ENCODE measurements at regions not wholly inside any gene's neighbourhood (a gene's known extent, or its start where the extent isn't known, plus 50 kb on each side); places are given as distances from the start of the nearest gene placed in this dataset.
A peak's percentile ranks its signal among the peaks of the same experiment; 100 is the strongest.

- Mint-ChIP-seq H3K9me3 (peaks cover 15% of the 10 kb centered on the region), H3K27ac (no peak overlapping the region)
- ATAC-seq = no peak
These were observed 198.7 kb upstream of the MAP3K1 start for GRCh38 chr5:56616454-56617160.

GRCh38 chr5:56615361-56616153 lies 199.8 kb upstream of the MAP3K1 start:
- Mint-ChIP-seq H3K27ac (no peak overlapping the region), H3K4me3 (no peak overlapping the region), H3K4me1 (peaks cover 51% of the 10 kb centered on the region), H3K27me3 (no peaks in the 10 kb centered on the region), H3K9me3 (peaks cover 16% of the 10 kb centered on the region), H3K36me3 (ENCODE audit: low read depth) (peaks cover 11% of the 10 kb centered on the region)
- no peak for ATAC-seq
- no peak for DNase-seq

More at GRCh38 chr5:56616454-56617160, 198.7 kb upstream of the MAP3K1 start:
- no peaks in the 10 kb centered on the region for H3K27me3 Mint-ChIP-seq
- H3K36me3 Mint-ChIP-seq (ENCODE audit: low read depth) = peaks cover 2% of the 10 kb centered on the region
- H3K4me1 Mint-ChIP-seq = peaks cover 42% of the 10 kb centered on the region
- DNase-seq = no peak
- H3K4me3 Mint-ChIP-seq = no peak overlapping the region

DNA sequence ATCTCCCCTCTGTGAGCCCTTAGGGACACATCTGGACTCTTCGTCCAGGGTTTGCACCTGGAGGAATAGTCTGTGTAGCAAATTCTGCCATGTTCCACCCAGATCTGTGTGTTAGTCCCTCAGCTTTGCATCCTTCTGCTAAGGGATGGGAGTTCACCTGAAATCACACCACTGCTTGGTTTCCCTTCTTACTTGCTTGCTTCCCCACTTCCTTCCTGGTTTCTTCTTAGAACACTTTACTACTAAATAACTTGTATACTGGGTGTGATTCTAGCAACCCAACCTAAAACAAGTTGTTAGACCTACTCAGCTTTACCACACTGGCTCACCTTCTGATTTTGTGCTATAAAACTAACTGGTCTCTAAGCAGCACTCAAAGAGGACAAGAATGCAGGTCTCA lies 202.6 kb upstream of the MAP3K1 start:
- no peak overlapping the region for H3K4me3 Mint-ChIP-seq
- H3K4me1 Mint-ChIP-seq = peaks cover 59% of the 10 kb centered on the region
- H3K27me3 Mint-ChIP-seq = no peaks in the 10 kb centered on the region
- H3K36me3 Mint-ChIP-seq (ENCODE audit: low read depth) = peaks cover 13% of the 10 kb centered on the region
- peaks cover 16% of the 10 kb centered on the region for H3K9me3 Mint-ChIP-seq
- ATAC-seq (no peak), DNase-seq (no peak)
- no peak overlapping the region for H3K27ac Mint-ChIP-seq

GRCh38 chr5:56612353-56612752 lies 203.0 kb upstream of the MAP3K1 start:
- H3K27ac Mint-ChIP-seq = no peak overlapping the region
- ATAC-seq = no peak
- DNase-seq = no peak
- no peak overlapping the region for H3K4me3 Mint-ChIP-seq
- H3K36me3 Mint-ChIP-seq (ENCODE audit: low read depth) = peaks cover 13% of the 10 kb centered on the region
- H3K4me1 Mint-ChIP-seq = peaks cover 62% of the 10 kb centered on the region
- H3K9me3 Mint-ChIP-seq = peaks cover 15% of the 10 kb centered on the region
- H3K27me3 Mint-ChIP-seq = no peaks in the 10 kb centered on the region

- peaks cover 50% of the 10 kb centered on the region for H3K4me1 Mint-ChIP-seq
- ATAC-seq = peak; percentile 92
- H3K27ac Mint-ChIP-seq = peak overlapping the region; percentile 21
- no peak overlapping the region for H3K4me3 Mint-ChIP-seq
- H3K27me3 Mint-ChIP-seq = no peaks in the 10 kb centered on the region
- H3K9me3 Mint-ChIP-seq = peaks cover 15% of the 10 kb centered on the region
- H3K36me3 Mint-ChIP-seq (ENCODE audit: low read depth) = peaks cover 13% of the 10 kb centered on the region
- no peak for DNase-seq
These were observed 205.2 kb upstream of the MAP3K1 start for GRCh38 chr5:56610093-56610698.

DNA sequence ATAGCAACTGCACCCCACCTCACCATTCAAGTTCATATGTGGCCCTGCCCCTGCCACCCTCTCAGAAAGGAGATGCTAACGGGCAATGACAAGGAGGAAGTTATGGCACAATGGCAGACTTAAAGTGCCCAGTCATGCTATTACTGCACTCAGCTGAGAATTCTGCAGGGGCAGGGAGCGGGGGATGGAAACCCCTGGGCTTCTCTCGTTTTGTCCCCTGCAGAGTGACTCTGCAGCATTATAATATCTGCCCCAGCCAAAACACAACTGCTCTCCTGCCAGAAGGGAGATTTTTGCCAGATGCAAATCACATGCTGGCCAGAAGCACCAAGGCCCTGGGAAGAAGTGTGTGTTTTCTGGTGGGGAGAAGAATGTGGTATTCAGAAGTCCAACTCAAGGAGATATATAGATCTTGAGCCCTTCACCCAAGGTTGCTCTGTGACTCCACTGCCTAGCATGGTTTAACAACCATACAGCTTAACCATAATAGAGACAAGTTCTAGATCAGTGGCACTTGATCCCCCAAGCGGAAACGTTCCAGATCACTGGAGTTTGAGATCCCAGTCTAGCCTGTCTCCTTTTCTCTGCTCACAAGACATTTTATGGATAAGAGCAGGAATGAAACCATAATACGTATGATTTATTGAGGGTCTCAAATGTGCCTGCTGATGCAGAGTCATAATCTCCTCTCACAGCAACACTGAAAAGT lies 207.0 kb upstream of the MAP3K1 start:
- Mint-ChIP-seq H3K36me3 (ENCODE audit: low read depth) (peaks cover 13% of the 10 kb centered on the region), H3K27me3 (no peaks in the 10 kb centered on the region), H3K9me3 (peaks cover 15% of the 10 kb centered on the region), H3K4me3 (no peak overlapping the region), H3K27ac (no peak overlapping the region), H3K4me1 (peaks cover 36% of the 10 kb centered on the region)
- no peak for DNase-seq
- ATAC-seq = no peak

DNA sequence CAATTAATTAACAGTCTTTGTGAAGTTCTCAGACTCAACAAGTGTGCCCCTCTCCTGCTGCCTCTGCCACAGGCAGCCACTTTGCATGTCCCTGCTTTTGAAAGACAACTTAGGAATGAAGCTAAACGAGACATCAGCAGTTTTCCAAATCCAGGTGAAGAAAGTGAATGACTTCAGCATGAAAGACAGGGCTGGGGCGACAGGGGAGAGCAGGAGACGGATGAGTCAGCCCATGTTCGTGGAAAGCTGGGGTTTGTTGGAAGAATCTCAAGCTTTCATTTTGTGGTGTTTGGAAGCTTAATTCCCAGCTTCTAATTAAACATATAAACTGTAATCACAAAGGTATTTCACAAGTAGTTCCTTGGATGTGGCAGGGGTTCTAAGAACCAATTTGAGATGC lies 207.8 kb upstream of the MAP3K1 start:
- Mint-ChIP-seq H3K36me3 (ENCODE audit: low read depth) (peaks cover 13% of the 10 kb centered on the region), H3K27ac (no peak overlapping the region), H3K9me3 (peaks cover 15% of the 10 kb centered on the region), H3K4me3 (no peak overlapping the region), H3K4me1 (peaks cover 33% of the 10 kb centered on the region), H3K27me3 (no peaks in the 10 kb centered on the region)
- DNase-seq = no peak
- ATAC-seq = no peak

DNA sequence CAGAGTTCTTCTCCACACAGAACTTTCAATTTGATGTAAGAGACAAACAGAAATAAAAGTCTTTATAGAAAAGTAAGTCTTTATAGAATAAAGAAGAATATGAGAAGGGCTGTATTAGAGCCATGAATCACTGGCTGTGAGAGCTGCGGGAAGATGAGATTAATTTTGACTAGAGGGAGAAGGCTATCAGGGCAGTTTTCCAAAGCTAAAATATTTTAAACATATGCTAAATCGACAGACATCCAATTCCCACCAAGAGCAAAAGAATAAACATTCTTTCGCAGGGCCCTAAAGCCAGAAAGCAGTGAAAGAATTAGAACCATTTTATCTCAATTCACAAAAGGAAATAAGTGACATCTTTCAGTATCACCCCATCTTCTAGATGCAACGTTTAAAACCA lies 208.3 kb upstream of the MAP3K1 start:
- Mint-ChIP-seq H3K27me3 (no peaks in the 10 kb centered on the region), H3K27ac (no peak overlapping the region), H3K4me1 (peaks cover 34% of the 10 kb centered on the region), H3K9me3 (peaks cover 15% of the 10 kb centered on the region), H3K36me3 (ENCODE audit: low read depth) (peaks cover 13% of the 10 kb centered on the region), H3K4me3 (no peak overlapping the region)
- DNase-seq = no peak
- ATAC-seq = no peak

DNA sequence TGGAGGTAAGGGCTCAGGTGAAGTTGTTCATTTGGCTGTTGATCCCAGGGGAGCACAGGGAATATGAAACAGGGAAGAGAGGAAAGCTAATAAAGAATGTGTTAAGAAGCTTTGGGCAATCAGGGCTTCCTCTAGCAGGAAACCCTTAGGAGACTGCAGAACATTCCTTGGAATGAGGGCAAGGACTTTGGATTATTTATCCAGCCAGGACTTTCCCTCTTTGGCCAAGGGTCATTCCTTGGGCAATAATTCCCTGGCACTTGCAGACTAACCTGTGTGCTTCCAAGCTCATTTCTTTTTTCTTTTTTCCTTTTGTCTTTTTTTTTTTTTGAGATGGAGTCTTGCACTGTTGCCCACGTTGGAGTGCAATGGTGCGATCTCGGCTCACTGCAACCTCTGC lies 209.2 kb upstream of the MAP3K1 start:
- Mint-ChIP-seq H3K36me3 (ENCODE audit: low read depth) (peaks cover 6% of the 10 kb centered on the region), H3K4me1 (peaks cover 29% of the 10 kb centered on the region), H3K27me3 (no peaks in the 10 kb centered on the region), H3K9me3 (peaks cover 8% of the 10 kb centered on the region), H3K27ac (no peak overlapping the region), H3K4me3 (no peak overlapping the region)
- no peak for DNase-seq
- ATAC-seq = no peak

DNA sequence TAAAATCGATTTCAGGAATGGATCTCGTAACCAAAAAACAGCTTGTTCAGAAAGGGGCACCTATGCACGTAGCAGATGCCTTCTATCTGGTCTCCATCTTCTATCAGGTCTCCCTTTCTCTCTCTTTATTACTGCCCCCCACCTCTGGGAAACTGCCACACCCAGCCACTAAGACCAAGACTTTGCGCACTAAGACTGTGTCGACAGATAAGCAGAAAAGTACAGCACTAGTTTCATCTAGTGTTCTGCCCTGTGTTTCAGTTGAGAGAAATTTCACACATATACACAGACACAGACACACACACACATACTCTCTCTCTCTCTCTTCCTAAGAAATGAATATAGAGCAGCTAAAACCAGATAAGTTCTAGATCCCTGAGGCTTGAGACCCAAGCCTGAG lies 210.1 kb upstream of the MAP3K1 start:
- H3K4me1 Mint-ChIP-seq = peaks cover 21% of the 10 kb centered on the region
- H3K27me3 Mint-ChIP-seq = no peaks in the 10 kb centered on the region
- no peaks in the 10 kb centered on the region for H3K9me3 Mint-ChIP-seq
- no peak overlapping the region for H3K27ac Mint-ChIP-seq
- no peaks in the 10 kb centered on the region for H3K36me3 Mint-ChIP-seq (ENCODE audit: low read depth)
- DNase-seq (no peak), ATAC-seq (no peak)
- no peak overlapping the region for H3K4me3 Mint-ChIP-seq

GRCh38 chr5:56601641-56602071 lies 213.7 kb upstream of the MAP3K1 start:
- no peak overlapping the region for H3K27ac Mint-ChIP-seq
- DNase-seq (no peak), ATAC-seq (no peak)
- no peaks in the 10 kb centered on the region for H3K27me3 Mint-ChIP-seq
- peaks cover 16% of the 10 kb centered on the region for H3K4me1 Mint-ChIP-seq
- no peaks in the 10 kb centered on the region for H3K9me3 Mint-ChIP-seq
- no peak overlapping the region for H3K4me3 Mint-ChIP-seq
- H3K36me3 Mint-ChIP-seq (ENCODE audit: low read depth) = no peaks in the 10 kb centered on the region

DNA sequence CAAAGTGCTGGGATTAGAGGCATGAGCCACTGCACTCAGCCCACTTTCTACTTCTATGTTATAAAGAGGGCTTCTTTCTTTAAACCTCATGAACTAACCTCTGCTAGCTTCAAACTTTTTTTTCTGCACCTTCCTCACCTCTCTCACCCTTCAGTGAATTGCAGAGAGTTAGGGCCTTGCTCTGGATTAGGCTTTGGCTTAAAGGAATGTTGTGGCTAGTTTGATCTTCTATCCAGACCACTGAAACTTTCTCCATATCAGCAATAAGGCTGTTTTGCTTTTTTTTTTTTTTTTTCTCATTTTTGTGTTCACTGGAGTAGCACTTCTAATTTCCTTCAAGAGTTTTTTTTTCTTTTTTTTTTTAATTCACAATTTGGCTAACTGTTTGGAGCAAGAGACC lies 216.4 kb upstream of the MAP3K1 start:
- H3K27ac Mint-ChIP-seq = no peak overlapping the region
- peaks cover 16% of the 10 kb centered on the region for H3K4me1 Mint-ChIP-seq
- H3K27me3 Mint-ChIP-seq = no peaks in the 10 kb centered on the region
- ATAC-seq (no peak), DNase-seq (no peak)
- H3K36me3 Mint-ChIP-seq (ENCODE audit: low read depth) = no peaks in the 10 kb centered on the region
- no peak overlapping the region for H3K4me3 Mint-ChIP-seq
- H3K9me3 Mint-ChIP-seq = no peaks in the 10 kb centered on the region

DNA sequence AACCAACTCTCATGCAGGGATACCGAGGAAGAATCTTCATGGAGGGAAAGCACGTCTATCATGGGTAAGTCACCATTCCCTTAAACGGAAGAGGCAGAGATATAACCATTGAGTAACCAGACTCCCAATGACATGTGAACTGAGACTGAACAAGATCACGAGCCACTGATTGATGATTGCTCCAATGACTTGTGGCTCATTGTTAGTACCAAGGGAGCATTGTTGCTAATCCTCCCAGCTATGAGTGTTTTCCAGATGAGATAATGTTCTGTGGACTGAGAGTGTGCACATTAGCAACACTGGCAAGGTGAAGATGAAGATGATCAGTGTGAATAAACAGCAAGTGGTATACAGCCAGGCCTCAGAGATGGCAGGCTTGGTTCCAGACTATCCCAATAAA lies 219.2 kb upstream of the MAP3K1 start:
- ATAC-seq (no peak), DNase-seq (no peak)
- Mint-ChIP-seq H3K36me3 (ENCODE audit: low read depth) (no peaks in the 10 kb centered on the region), H3K27ac (no peak overlapping the region), H3K4me3 (no peak overlapping the region), H3K4me1 (peaks cover 8% of the 10 kb centered on the region), H3K27me3 (no peaks in the 10 kb centered on the region), H3K9me3 (no peaks in the 10 kb centered on the region)

- H3K4me3 Mint-ChIP-seq = no peak overlapping the region
- DNase-seq (no peak), ATAC-seq (no peak)
- peaks cover 8% of the 10 kb centered on the region for H3K4me1 Mint-ChIP-seq
- H3K36me3 Mint-ChIP-seq (ENCODE audit: low read depth) = no peaks in the 10 kb centered on the region
- no peaks in the 10 kb centered on the region for H3K27me3 Mint-ChIP-seq
- H3K27ac Mint-ChIP-seq = no peak overlapping the region
- no peaks in the 10 kb centered on the region for H3K9me3 Mint-ChIP-seq
These were observed 219.8 kb upstream of the MAP3K1 start for GRCh38 chr5:56595566-56595965.

All from activated naive CD8-positive, alpha-beta T cell treated with anti-CD3 and anti-CD28 coated beads, Interleukin-2, amount 50 U/mL, for 24 hours (primary cell).